Stimulated activated naive CD4-positive, alpha-beta T cell treated with Interleukin-2 at 50 U/mL for 16 hours (primary cell): ENCODE measurements at regions not wholly inside any gene's neighbourhood (a gene's known extent, or its start where the extent isn't known, plus 50 kb on each side); places are given as distances from the start of the nearest gene placed in this dataset.
A peak's percentile ranks its signal among the peaks of the same experiment; 100 is the strongest.

Experiments
- DNase-seq: peaks from one replicate; lab custom pipeline; 2025; lab: John Stamatoyannopoulos, UW

GRCh38 chr11:2083411-2083810 is 55.8 kb downstream of the IGF2 start:
- no peak for DNase-seq

- peak; percentile 53 for DNase-seq
These were observed 62.0 kb downstream of the IGF2 start for GRCh38 chr11:2077061-2077802.

- no peak for DNase-seq
These were observed 62.7 kb downstream of the IGF2 start for GRCh38 chr11:2076441-2076840.

GRCh38 chr11:2074266-2074825 is 64.8 kb downstream of the IGF2 start:
- DNase-seq: no peak

- no peak for DNase-seq
These were observed 66.5 kb downstream of the IGF2 start for GRCh38 chr11:2072551-2073261.

- no peak for DNase-seq
These were observed 67.3 kb downstream of the IGF2 start for GRCh38 chr11:2071748-2072385.
